Mammary epithelial cell (primary cell): ENCODE measurements at regions not wholly inside any gene's neighbourhood (a gene's known extent, or its start where the extent isn't known, plus 50 kb on each side); places are given as distances from the start of the nearest gene placed in this dataset.

Experiments
- CTCF ChIP-seq, 2 donors: IDR thresholded peaks in 1 of 2; conservative IDR thresholded peaks in 1 of 2; 2 replicates each; pipeline ENCODE4 v1.5.1; 2011 to 2012; ENCODE audit warnings: inconsistent platforms in 2 of 2, low read length in 2 of 2, mild to moderate bottlenecking in 2 of 2, control low read depth in 1 of 2, low read depth in 1 of 2; ENCODE audit not compliant: insufficient read depth in 1 of 2; ENCODE audit errors: extremely low read depth in 1 of 2
- EZH2 ChIP-seq: IDR thresholded peaks from 2 replicates; pipeline ENCODE4 v1.6.1; 2012; ENCODE audit warnings: low read length, inconsistent platforms, borderline replicate concordance

DNA sequence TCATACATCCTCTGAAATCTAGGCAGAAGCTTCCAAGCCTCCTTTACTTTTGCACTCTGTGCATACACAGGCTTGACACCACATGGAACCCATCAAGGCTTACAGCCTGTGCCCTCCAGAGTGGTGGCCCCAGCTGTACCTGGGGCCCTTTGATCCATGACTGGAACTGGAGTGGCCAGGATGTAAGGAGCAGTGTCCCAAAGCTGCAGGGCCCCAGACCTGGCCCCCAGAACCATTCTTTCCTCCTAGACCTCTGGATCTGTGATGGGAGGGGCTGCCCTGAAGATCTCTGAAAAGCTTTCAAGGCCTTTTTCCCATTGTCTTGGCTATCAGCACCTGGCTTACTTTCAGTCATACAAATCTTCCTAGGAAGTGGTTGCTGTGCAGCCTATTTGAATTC is 63.1 kb upstream of the NOL4 start:
- no peak for TF ChIP-seq CTCF (conservative IDR thresholded peaks at IDR 0.05 in 1 of 2, IDR thresholded peaks at IDR 0.05 in 1 of 2; ENCODE audit: extremely low read depth in 1 of 2, insufficient read depth in 1 of 2, low read depth in 1 of 2, low read length in 2 of 2)
- no peak for TF ChIP-seq EZH2
